HG03060 (cell line): ENCODE measurements at regions not wholly inside any gene's neighbourhood (a gene's known extent, or its start where the extent isn't known, plus 50 kb on each side); places are given as distances from the start of the nearest gene placed in this dataset.

Experiments used
- ATAC-seq: cut with Tn5 transposase; IDR thresholded peaks from one replicate; pipeline ENCODE4 v1.9.1; 2021; ENCODE audit warnings: low read depth, moderate number of reproducible peaks; ENCODE audit not compliant: unreplicated experiment

DNA sequence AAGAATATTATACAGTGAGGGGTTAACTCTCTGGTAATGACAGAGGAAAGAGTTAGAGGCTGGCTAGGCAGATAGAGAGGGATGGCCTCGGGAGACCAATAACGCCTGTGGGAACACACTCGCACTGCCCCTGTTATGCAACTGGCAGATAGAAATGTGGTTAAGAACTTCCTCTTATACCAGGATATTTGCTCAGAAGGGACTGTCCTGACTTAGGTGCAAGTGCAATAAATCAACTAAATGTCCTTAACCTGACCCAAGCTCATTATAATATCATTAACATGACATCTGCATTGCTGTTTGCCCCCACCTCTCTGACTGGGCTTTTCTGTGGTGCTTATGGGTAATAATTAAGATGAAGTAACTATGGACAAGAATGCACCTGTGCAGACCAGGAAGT, 1518.0 kb downstream of the NCAM2 start:
- ATAC-seq, result no peak

DNA sequence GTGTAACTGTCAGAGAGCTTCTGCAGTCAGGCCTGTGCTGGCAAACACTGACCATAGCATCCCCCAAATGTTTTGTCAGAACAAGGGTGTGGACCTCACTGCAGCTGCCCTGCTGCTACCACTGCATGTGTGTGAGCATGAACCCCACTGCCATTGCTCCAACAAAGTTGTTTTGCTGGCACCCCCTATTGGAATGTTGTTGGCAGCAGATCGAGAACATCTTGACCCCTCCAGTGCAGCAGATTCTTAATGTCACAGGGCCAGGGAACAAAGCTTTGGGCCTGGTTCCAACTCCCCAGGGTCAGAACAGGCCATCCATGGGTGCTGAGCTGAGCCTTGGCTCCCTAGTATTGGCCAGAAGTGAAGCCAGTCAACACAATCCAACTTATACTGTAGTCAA, 1537.4 kb downstream of the NCAM2 start:
- ATAC-seq, result no peak

DNA sequence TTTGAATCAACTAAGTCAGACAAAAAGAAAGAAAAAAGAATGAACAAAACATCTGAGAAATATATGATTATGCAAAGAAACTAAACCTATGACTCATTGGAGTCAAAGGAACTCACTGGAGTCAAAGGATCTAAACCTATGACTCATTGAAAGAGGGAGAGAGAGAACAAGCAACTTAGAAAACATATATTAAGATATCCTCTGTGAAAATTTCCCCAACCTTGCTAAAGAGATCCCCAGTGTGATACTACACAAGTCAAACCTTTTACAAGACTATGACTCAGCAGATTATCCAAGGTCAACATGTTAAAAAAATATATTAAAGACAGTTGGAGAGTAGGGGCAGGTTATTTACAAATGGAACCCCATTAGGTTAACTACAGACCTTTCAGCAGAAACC, 1538.3 kb downstream of the NCAM2 start:
- no peak for ATAC-seq

DNA sequence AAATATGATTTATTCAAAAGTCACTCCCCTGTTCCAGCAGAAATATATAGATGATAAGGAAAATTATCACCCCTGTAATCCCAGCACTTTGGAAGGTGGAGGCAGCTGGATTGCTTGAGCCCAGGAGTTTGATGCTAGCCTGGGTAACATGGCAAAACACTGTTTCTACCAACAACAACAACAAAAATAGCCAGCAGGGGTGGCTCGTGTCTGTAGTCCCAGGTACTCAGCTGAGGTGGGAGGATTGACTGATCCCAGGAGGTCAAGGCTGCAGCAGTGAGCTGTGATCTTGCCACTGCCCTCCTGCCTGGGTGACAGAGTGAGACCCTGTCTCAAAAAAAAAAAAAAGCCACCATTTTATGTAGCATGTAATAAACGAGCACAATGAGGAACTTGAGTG, 1546.5 kb downstream of the NCAM2 start:
- no peak for ATAC-seq

GRCh38 chr21:22552390-22552789, 1554.2 kb downstream of the NCAM2 start:
- ATAC-seq, result no peak

DNA sequence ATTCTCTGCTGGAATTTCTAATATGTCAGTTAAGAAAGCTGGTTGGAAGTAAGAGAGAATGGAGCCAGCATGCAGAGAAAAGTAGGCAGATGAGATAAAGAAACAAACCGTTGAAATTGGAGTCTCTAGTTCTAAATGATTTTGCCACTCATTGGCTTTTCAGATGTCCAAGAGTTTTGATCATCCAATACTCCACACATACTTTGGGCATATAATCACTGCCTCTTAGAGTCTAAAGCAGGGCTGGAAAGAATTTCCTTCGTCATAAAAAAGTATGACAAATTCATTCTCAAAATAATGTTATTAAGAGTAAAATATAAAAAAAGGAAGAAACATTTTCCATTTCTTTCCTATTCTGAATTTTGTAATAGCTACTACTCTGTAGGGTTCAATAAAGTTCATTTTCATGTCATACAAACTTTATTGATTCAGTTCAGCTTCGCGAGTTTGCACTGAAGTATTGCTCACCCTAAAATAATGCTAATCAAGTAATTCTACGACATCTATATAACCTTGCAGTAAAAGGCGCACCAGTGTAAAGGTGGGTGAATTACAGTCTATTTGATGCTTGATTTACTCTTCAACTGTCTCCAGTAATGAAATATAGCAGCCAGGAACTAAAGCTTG, 1556.6 kb downstream of the NCAM2 start:
- no peak for ATAC-seq

DNA sequence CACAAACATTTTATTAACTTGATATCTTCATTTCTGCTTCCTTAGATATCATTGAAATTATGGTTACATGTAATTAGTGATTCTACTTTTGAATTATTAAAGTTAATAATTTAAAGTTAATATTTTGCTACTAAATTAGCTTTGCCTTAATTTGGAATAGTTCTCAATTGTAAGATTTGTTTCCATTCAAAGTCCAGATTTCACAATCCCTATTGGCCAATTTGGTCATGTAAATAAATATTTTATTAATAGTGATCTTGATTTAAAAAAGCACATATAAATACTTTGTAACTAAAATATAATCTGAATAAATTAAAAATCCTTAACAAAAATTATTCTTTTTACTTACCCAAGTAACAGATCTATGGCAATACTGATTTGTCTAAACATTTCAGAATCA, 1558.6 kb downstream of the NCAM2 start:
- ATAC-seq, result no peak

- no peak for ATAC-seq
These were observed 1563.7 kb downstream of the NCAM2 start for GRCh38 chr21:22561946-22562345.

DNA sequence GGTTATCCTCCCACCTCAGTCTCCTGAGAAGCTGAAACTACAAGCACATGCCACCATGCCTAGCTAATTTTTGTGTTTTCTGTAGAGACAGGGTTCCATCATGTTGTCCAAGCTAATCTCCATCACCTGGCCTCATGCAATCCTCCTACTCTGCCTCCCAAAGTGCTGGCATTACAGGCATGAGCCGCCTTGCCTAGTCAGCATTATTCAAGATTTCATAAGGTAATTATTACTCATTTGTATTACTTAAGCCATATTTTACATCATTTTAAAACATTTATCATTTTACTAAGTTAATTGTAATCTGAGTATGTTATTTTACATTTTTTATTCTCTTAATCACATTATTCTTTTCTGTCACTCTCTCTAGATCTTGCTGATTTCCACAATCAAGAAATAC, 1575.6 kb downstream of the NCAM2 start:
- ATAC-seq, result no peak

DNA sequence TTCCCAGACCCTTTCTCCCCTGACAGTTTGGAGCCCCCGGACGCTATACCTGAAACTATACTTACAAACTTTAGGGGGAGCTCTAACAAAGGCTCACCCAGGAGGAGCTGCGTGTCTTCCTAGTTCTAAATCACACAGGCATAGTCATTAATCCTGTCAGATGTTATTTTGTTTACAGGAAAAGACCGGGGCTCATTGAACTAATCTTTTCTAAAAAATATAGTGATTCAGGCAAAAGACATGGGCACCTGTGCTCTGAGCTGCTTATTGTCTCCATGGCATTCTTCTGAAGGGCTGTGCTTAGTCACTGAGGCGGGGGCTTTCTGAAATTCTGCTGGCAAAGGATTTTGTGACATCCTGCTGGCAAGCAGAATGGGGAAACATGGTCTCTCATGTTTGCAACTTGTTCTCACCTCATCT, 1577.0 kb downstream of the NCAM2 start:
- no peak for ATAC-seq

DNA sequence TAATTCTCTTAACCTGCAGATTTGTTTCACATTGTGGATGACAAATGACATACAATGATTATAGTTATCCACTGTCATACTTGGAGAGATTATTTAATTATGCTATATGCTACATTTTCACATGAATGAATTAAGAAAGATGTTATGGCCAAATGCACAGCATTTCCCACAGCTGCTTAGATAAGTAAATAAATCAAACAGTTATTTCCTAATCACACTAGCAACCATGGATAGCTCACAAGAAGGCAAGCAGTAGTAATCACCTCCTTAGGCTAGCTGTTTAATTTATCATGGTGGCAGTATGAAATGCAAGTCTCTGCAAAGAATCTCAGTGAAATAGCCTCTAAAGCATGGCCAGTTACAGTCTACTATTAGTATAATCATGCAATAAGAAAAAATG, 1581.5 kb downstream of the NCAM2 start:
- ATAC-seq, result no peak

- ATAC-seq, result no peak
These were observed 1583.8 kb downstream of the NCAM2 start for GRCh38 chr21:22582026-22582425.

GRCh38 chr21:22584308-22584707, 1586.1 kb downstream of the NCAM2 start:
- ATAC-seq, result no peak

DNA sequence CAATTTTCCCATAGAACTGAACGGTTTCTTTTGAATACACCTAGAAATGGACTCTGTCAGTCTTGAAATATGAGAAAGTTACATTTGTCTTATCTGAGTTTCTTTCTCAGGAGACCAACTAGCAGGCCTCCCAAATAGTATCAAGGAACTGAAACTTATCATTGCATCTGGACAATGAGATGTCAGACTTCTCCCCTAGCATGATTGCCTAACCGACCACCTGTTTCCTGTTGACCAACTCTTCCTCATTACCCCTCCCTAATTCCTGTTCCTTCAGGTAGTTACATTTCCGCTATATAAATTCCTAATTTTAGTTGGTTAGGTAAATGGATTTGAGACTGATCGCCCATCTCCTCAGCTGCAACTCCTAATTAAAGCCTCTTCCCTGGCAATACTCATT, 1587.3 kb downstream of the NCAM2 start:
- no peak for ATAC-seq

- no peak for ATAC-seq
These were observed 1599.5 kb downstream of the NCAM2 start for GRCh38 chr21:22597660-22598255.

- no peak for ATAC-seq
These were observed 1611.6 kb downstream of the NCAM2 start for GRCh38 chr21:22609802-22610201.

DNA sequence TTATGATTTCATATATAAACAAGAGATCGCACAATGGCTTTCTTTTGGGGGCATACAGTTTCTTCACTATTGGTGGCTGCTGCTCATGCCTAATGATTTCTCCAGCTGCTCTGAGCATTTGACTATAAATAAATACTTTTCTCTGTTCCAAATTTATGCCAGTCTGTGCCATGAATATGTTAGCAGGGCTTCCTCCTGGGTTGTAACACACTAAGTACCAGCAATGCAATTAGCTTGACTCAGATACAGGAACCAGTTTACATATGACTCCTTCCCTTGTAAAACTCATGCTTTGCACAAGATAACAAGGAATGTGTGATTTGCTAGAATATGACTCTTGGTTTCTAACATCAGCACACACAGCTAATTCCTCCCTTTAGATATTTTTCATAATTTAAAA, 1629.7 kb downstream of the NCAM2 start:
- no peak for ATAC-seq

- no peak for ATAC-seq
These were observed 1632.8 kb downstream of the NCAM2 start for GRCh38 chr21:22630953-22631465.

- no peak for ATAC-seq
These were observed 1634.0 kb downstream of the NCAM2 start for GRCh38 chr21:22632176-22632575.

GRCh38 chr21:22649246-22649645, 1651.0 kb downstream of the NCAM2 start:
- no peak for ATAC-seq

GRCh38 chr21:22650226-22650625, 1652.0 kb downstream of the NCAM2 start:
- no peak for ATAC-seq

GRCh38 chr21:22657781-22658180, 1659.6 kb downstream of the NCAM2 start:
- no peak for ATAC-seq
